HepG2 (cell line): ENCODE measurements at regions not wholly inside any gene's neighbourhood (a gene's known extent, or its start where the extent isn't known, plus 50 kb on each side); places are given as distances from the start of the nearest gene placed in this dataset.

Experiments used
- ATAC-seq: fragments of 200-7000 bp; cut with Tn5 transposase; 3 replicates; pipeline ENCODE4 v1.9.1; 2020; ENCODE audit warnings: mild to moderate bottlenecking, moderate library complexity
- BruUV-seq: library from RNA; stranded (reverse); fragments of 400-500 nt; replicated peaks from 2 replicates; lab custom pipeline; 2021; lab: Mats Ljungman, UMichigan
- CTCF ChIA-PET: fragments of 300-600 bp; formaldehyde crosslinking; extraction: SDS; loops from one replicate; lab custom pipeline; 2021; ENCODE audit warnings: low total read pairs, inconsistent platforms, low intra/inter-chr PET ratio; lab: Yijun Ruan, JAX
- POLR2A ChIA-PET: fragments of 350-600 bp; sonication (Branson Sonifier 250); formaldehyde crosslinking; loops from one replicate; lab custom pipeline; 2020; ENCODE audit warnings: antibody characterized with exemption, inconsistent platforms; lab: Yijun Ruan, JAX
- DNase-seq: peaks from one replicate; pipeline ENCODE4 v3.0.0-alpha.2; 2015; ENCODE audit warnings: low spot score
- FAIRE-seq: peaks from 3 replicates; lab custom pipeline; 2011; peaks lifted over from hg19 to GRCh38; lab: Jason Lieb, UNC
- H2AFZ ChIP-seq: one replicate; pipeline ENCODE4 v1.6.1; 2011; ENCODE audit warnings: low read length, inconsistent platforms
- H3K27ac ChIP-seq: fragments of 300-600 bp; 3 replicates; pipeline ENCODE4 v1.8.0; 2011; ENCODE audit warnings: mixed run types, mild to moderate bottlenecking, mixed read lengths, low read length, inconsistent platforms; ENCODE audit not compliant: insufficient read depth; ENCODE audit errors: extremely low read length
- H3K27me3 ChIP-seq, 2 experiments: fragments of 200-600 bp in 1 of 2; 2 replicates in 1 of 2; 3 replicates in 1 of 2; pipeline versions ENCODE4 v1.6.0 to v1.8.0; 2011; ENCODE audit warnings: low read length in 2 of 2, mild to moderate bottlenecking in 2 of 2, moderate library complexity in 2 of 2, inconsistent platforms in 1 of 2; ENCODE audit not compliant: insufficient read depth in 2 of 2, control insufficient read depth in 1 of 2
- H3K36me3 ChIP-seq, 2 experiments: fragments of 200-600 bp in 1 of 2; replicated peaks in 1 of 2; 2 replicates in 1 of 2; 3 replicates in 1 of 2; pipeline versions ENCODE4 v1.5.1 to v1.8.0; 2011; ENCODE audit warnings: low read length in 2 of 2, inconsistent platforms in 1 of 2; ENCODE audit not compliant: insufficient read depth in 2 of 2, control insufficient read depth in 1 of 2
- H3K4me1 ChIP-seq: 2 replicates; pipeline ENCODE4 v1.5.1; 2012; ENCODE audit warnings: low read length, inconsistent platforms; ENCODE audit not compliant: insufficient read depth
- H3K4me2 ChIP-seq: 2 replicates; pipeline ENCODE4 v1.6.0; 2011; ENCODE audit warnings: low read depth, low read length, inconsistent platforms
- H3K4me3 ChIP-seq, 3 experiments: fragments of 200-600 bp in 1 of 3; sonication (generic), shearing (Covaris generic) in 1 of 3; replicated peaks in 1 of 3; 2 replicates each; pipeline ENCODE4 v1.5.1; 2011 to 2016; ENCODE audit warnings: low read length in 3 of 3, inconsistent platforms in 2 of 3, low read depth in 2 of 3, mild to moderate bottlenecking in 2 of 3, control low read depth in 1 of 3, mixed read lengths in 1 of 3; ENCODE audit not compliant: insufficient read depth in 1 of 3
- H3K79me2 ChIP-seq: one replicate; pipeline ENCODE4 v1.6.1; 2011; ENCODE audit warnings: low read length, inconsistent platforms; ENCODE audit not compliant: insufficient read depth
- H3K9ac ChIP-seq: 2 replicates; pipeline ENCODE4 v1.6.0; 2011; ENCODE audit warnings: mild to moderate bottlenecking, low read depth, low read length, inconsistent platforms; ENCODE audit not compliant: insufficient read depth
- H3K9me3 ChIP-seq: 2 replicates; pipeline ENCODE4 v1.5.1; 2012; ENCODE audit warnings: mild to moderate bottlenecking, low read length
- H4K20me1 ChIP-seq: 2 replicates; pipeline ENCODE4 v1.6.0; 2011; ENCODE audit warnings: inconsistent platforms, mild to moderate bottlenecking, low read length, moderate library complexity; ENCODE audit not compliant: insufficient read depth
- AHR ChIP-seq: IDR thresholded peaks from 2 replicates; pipeline ENCODE4 v1.6.1; 2018; ENCODE audit warnings: missing genetic modification reagents, missing compliant biosample characterization
- HCFC1 ChIP-seq: fragments of 150-350 bp; IDR thresholded peaks from 2 replicates; pipeline ENCODE4 v1.6.1; 2014; ENCODE audit warnings: low read depth, low read length
- POLR2AphosphoS2 ChIP-seq: IDR thresholded peaks from 2 replicates; pipeline ENCODE4 v1.6.1; 2011; ENCODE audit warnings: low read depth, low read length, improper control_type of control experiment
- PRPF4 ChIP-seq: fragments of 200-400 bp; formaldehyde crosslinking; IDR thresholded peaks from 2 replicates; pipeline ENCODE4 v1.6.1; 2016; ENCODE audit warnings: low read length, low read depth; ENCODE audit not compliant: poor library complexity, severe bottlenecking
- RCOR2 ChIP-seq: IDR thresholded peaks from 2 replicates; pipeline ENCODE4 v1.6.1; 2016; ENCODE audit warnings: missing biosample characterization, missing genetic modification reagents
- RFXANK ChIP-seq: IDR thresholded peaks from 2 replicates; pipeline ENCODE4 v1.6.1; 2016
- ZNF205 ChIP-seq: IDR thresholded peaks from 2 replicates; pipeline ENCODE4 v1.6.1; 2018; ENCODE audit warnings: missing biosample characterization, missing genetic modification reagents
- ZNF326 ChIP-seq: sonication (generic); formaldehyde crosslinking; IDR thresholded peaks from 2 replicates; pipeline ENCODE4 v1.4.0; 2020; ENCODE audit warnings: missing genetic modification reagents, borderline replicate concordance
- ZNF451 ChIP-seq: sonication (generic); formaldehyde crosslinking; IDR thresholded peaks from 2 replicates; pipeline ENCODE4 v1.5.0; 2020; ENCODE audit warnings: mild to moderate bottlenecking, missing genetic modification reagents
- ZNF468 ChIP-seq: sonication (generic); formaldehyde crosslinking; IDR thresholded peaks from 2 replicates; pipeline ENCODE4 v1.8.0; 2022; ENCODE audit warnings: mild to moderate bottlenecking, moderate library complexity, missing genetic modification reagents
- ZNF510 ChIP-seq: sonication (generic); formaldehyde crosslinking; IDR thresholded peaks from 2 replicates; pipeline ENCODE4 v1.4.0; 2020; ENCODE audit warnings: low read depth, mild to moderate bottlenecking, missing genetic modification reagents
- WGBS: methylation state at CpG from one replicate; pipeline ENCODE4 v1.1.6; 2017; ENCODE audit warnings: low lambda C conversion rate; 5-methylcytosine and 5-hydroxymethylcytosine counted together
- in situ Hi-C: cut with HindIII; loops from 2 replicates; pipeline ENCODE4 v1.10.0; 2017; ENCODE audit warnings: low pct_unique_long_range_greater_than_20kb; ENCODE audit not compliant: extremely low pct_ligation_motif_present
- intact Hi-C: fragments of 100-400 bp; cut with micrococcal nuclease; formaldehyde crosslinking; loops from one replicate; pipeline ENCODE4 v1.10.0; 2022; ENCODE audit not compliant: unreplicated experiment
- TF ChIP-seq, protein P1 (sequence below): sonication (generic); formaldehyde crosslinking; IDR thresholded peaks from 2 replicates; pipeline ENCODE4 v1.4.0; 2020; ENCODE audit warnings: mild to moderate bottlenecking, missing genetic modification reagents
- TF ChIP-seq, protein P2 (sequence below): sonication (generic); formaldehyde crosslinking; IDR thresholded peaks from 2 replicates; pipeline ENCODE4 v1.5.0; 2020; ENCODE audit warnings: missing genetic modification reagents
- TF ChIP-seq, protein P3 (sequence below): sonication (generic); formaldehyde crosslinking; IDR thresholded peaks from 2 replicates; pipeline ENCODE4 v1.5.1; 2020; ENCODE audit warnings: mild to moderate bottlenecking, moderate library complexity, missing genetic modification reagents
- TF ChIP-seq, protein P4 (sequence below): sonication (generic); formaldehyde crosslinking; IDR thresholded peaks from 2 replicates; pipeline ENCODE4 v1.8.1; 2022; ENCODE audit warnings: mild to moderate bottlenecking, missing genetic modification reagents

DNA sequence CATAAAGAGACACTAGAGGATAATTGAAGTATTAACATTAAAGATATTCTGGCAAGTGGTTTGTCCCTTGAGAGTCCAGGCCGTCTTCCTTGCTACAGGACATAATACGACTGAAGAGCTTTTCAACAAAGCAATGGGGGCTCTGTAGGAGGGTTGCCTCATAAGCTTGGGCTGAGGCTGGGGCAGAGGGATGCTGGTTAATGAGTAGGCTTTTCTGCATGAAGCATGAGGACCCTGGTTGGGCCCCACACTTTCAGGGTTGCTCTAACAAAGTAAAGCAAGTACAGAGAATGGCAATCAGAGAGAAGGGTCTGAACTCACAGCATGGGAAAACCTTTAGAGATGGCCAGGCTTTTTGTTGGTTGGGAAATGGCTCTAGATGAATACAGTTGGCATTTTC lies 281.3 kb downstream of the IDS start:
- no peak for FAIRE-seq
- H3K9me3 ChIP-seq = no peaks in the 10 kb centered on the region; the same call in 1 of the 2 replicates
- H2AFZ ChIP-seq = no peak overlapping the region
- H3K79me2 ChIP-seq = no peaks in the 10 kb centered on the region
- intact Hi-C loops = no loop called here
- in situ Hi-C loops = no loop called here
- TF ChIP-seq POLR2AphosphoS2 (no peak), HCFC1 (no peak)
- TF ChIP-seq, protein P1, sequence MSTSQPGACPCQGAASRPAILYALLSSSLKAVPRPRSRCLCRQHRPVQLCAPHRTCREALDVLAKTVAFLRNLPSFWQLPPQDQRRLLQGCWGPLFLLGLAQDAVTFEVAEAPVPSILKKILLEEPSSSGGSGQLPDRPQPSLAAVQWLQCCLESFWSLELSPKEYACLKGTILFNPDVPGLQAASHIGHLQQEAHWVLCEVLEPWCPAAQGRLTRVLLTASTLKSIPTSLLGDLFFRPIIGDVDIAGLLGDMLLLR = no peak
- TF ChIP-seq, all 625 proteins: peak for 0
- ATAC-seq (no peak), DNase-seq (no peak)
- H3K9ac ChIP-seq = no peak overlapping the region
- ChIA-PET CTCF (no interaction called here), POLR2A (no interaction called here)
- no peaks in the 10 kb centered on the region for H3K4me1 ChIP-seq
- no peaks in the 10 kb centered on the region for H4K20me1 ChIP-seq
- no peak overlapping the region for H3K27ac ChIP-seq
- H3K4me3 ChIP-seq = no peak overlapping the region
- no CpG with 5 or more reads among the region's 2 CpGs for WGBS
- H3K4me2 ChIP-seq = no peak overlapping the region
- BruUV-seq = no TSS peak
- no peaks in the 10 kb centered on the region for H3K36me3 ChIP-seq
- no peaks in the 10 kb centered on the region for H3K27me3 ChIP-seq

DNA sequence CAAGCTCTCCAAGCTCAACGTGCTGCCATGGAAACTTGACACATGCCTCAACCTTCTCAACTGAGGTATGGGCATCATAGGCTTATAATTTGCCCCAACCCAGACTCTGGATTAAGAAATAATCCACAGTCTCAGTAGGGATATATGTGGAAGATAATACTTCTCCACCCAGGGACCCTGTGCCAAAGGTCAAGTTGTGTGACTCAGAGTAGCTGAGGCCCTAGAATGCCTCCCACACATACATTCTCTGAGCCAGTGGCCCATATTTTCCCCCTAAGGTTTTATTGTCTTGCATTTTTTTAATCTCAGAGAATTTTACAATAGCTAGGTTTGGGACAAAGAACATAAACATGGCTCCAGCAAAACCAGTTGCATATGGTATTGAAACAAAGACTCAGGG lies 283.1 kb downstream of the IDS start:
- intact Hi-C loops = no loop called here
- no TSS peak for BruUV-seq
- POLR2A ChIA-PET = no interaction called here
- TF ChIP-seq, protein P2, sequence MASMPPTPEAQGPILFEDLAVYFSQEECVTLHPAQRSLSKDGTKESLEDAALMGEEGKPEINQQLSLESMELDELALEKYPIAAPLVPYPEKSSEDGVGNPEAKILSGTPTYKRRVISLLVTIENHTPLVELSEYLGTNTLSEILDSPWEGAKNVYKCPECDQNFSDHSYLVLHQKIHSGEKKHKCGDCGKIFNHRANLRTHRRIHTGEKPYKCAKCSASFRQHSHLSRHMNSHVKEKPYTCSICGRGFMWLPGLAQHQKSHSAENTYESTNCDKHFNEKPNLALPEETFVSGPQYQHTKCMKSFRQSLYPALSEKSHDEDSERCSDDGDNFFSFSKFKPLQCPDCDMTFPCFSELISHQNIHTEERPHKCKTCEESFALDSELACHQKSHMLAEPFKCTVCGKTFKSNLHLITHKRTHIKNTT (CRISPR knock-in tag) = no peak
- TF ChIP-seq, protein P3, sequence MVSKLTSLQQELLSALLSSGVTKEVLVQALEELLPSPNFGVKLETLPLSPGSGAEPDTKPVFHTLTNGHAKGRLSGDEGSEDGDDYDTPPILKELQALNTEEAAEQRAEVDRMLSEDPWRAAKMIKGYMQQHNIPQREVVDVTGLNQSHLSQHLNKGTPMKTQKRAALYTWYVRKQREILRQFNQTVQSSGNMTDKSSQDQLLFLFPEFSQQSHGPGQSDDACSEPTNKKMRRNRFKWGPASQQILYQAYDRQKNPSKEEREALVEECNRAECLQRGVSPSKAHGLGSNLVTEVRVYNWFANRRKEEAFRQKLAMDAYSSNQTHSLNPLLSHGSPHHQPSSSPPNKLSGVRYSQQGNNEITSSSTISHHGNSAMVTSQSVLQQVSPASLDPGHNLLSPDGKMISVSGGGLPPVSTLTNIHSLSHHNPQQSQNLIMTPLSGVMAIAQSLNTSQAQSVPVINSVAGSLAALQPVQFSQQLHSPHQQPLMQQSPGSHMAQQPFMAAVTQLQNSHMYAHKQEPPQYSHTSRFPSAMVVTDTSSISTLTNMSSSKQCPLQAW (CRISPR knock-in tag) = no peak
- TF ChIP-seq AHR (CRISPR knock-in tag) (no peak), RCOR2 (CRISPR knock-in tag) (no peak), ZNF326 (CRISPR knock-in tag) (no peak), RFXANK (CRISPR knock-in tag) (no peak), PRPF4 (no peak), ZNF510 (no peak), ZNF205 (CRISPR knock-in tag) (no peak), ZNF468 (CRISPR knock-in tag) (no peak), ZNF451 (CRISPR knock-in tag) (no peak)
- TF ChIP-seq, protein P4, sequence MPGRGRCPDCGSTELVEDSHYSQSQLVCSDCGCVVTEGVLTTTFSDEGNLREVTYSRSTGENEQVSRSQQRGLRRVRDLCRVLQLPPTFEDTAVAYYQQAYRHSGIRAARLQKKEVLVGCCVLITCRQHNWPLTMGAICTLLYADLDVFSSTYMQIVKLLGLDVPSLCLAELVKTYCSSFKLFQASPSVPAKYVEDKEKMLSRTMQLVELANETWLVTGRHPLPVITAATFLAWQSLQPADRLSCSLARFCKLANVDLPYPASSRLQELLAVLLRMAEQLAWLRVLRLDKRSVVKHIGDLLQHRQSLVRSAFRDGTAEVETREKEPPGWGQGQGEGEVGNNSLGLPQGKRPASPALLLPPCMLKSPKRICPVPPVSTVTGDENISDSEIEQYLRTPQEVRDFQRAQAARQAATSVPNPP = no peak

More for the DNA sequence above, 283.1 kb downstream of the IDS start:
- Histone ChIP-seq H3K9ac (no peak overlapping the region), H3K4me3 (no peak overlapping the region), H4K20me1 (no peaks in the 10 kb centered on the region), H3K36me3 (no peaks in the 10 kb centered on the region), H3K4me1 (no peaks in the 10 kb centered on the region), H3K27ac (no peak overlapping the region), H3K27me3 (no peaks in the 10 kb centered on the region), H3K9me3 (no peaks in the 10 kb centered on the region; the same call in 1 of the 2 replicates), H2AFZ (no peak overlapping the region), H3K79me2 (no peaks in the 10 kb centered on the region), H3K4me2 (no peak overlapping the region)
- FAIRE-seq (no peak), DNase-seq (no peak), ATAC-seq (no peak)
- in situ Hi-C loops = no loop called here
- CTCF ChIA-PET = no interaction called here
- no CpG with 5 or more reads among the region's 1 CpG for WGBS
